NOMO-1 treated with DMSO at 0.1 percent for 48 hours (cell line): ENCODE measurements at regions not wholly inside any gene's neighbourhood (a gene's known extent, or its start where the extent isn't known, plus 50 kb on each side); places are given as distances from the start of the nearest gene placed in this dataset.
"Not testable (repeated sequence)": the region's sequence is repeated elsewhere in the genome, so short reads cannot be mapped to it uniquely, and the experiment has no call there.

ENCODE experiments used
- DNase-seq: peaks from one replicate; lab custom pipeline; 2025; ENCODE audit not compliant: unreplicated experiment; lab: John Stamatoyannopoulos, UW

DNA sequence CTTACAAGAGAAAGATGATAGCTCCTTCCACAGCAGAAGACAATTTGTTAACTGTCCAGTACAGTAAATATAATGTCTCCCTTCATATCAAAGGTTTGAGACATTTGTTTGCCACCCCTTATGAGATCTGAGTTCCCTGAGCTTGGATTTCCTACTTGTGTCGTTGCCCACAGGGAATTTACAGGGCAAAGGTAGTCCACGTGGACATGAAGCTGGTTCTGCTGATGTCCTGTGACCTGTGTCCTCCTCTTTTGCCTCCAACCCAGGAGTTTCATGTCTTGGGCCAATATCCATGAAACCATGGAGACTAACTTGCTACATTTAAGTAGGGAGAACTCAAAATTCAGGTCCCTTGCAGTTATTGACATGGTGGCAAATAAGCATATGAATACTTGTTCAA, 172.2 kb upstream of the KCTD7 start:
- DNase-seq: not testable (repeated sequence)

DNA sequence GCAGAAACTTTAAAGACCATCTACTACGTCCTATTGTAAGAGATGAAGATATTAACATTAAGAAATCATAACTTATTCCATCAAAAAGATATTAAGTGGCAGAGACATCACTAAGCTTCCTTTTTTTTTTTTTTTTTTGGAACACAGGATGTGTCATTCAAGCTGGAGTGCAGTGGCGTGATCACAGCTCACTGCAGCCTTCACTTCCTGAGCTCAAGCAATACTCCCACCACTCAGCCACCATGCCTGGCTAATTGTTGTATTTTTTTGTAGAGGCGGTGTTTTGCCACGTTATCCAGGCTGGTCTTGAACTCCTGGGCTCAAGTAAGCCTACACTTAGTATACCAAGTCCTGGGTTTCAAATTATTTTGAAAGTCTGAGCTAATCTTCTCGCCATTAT, 169.7 kb upstream of the KCTD7 start:
- not testable (repeated sequence) for DNase-seq

GRCh38 chr7:66459783-66460413, 168.8 kb upstream of the KCTD7 start:
- DNase-seq: not testable (repeated sequence)

GRCh38 chr7:66460921-66461361, 167.7 kb upstream of the KCTD7 start:
- DNase-seq: no peak

GRCh38 chr7:66461397-66461796, 167.3 kb upstream of the KCTD7 start:
- DNase-seq: not testable (repeated sequence)

- DNase-seq: not testable (repeated sequence)
Observed at GRCh38 chr7:66462831-66463230, 165.8 kb upstream of the KCTD7 start.

GRCh38 chr7:66464059-66464458, 164.6 kb upstream of the KCTD7 start:
- DNase-seq: no peak

DNA sequence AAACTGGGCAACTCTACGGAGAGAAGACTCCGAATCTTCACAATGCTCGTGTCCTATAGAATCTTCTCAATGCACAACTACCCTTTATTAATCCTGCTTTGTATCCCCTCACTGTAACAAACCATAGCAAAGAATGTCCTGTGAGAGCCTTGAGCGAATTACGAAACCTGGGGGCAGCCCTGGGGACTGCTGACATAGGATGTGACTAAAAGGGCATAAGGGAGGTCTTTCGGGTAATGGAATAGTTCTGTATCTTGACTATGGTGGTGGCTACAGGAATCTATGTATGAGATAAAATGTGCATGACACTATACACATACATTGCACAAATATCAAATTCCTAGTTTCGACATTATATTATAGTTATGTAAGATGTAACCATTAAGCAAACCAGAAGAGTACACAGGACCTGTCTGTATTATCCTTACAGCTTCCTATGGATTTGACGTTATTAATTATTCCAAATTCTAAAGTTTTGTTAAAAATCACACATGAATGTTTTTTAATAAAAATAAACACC, 162.5 kb upstream of the KCTD7 start:
- DNase-seq: no peak

- no peak for DNase-seq
Observed at GRCh38 chr7:66467887-66468286, 160.8 kb upstream of the KCTD7 start.

DNA sequence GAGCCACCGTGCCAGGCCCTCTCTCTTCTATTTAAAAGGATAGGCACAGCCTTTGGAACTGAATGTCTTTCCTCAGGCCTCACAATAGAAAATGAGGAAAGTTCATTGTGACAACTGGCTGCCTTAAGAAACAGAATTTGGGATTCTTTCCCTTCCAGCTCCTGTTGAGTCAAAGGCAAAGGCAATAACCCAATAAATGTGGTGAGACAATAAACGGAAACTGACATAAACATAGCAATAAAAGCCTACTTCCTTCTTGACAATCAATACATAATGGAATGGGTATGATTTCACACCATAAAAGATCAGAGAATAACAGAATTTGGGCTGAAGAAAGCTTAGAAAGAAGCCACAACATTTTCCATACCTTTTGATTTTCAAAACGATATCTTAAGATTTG, 155.6 kb upstream of the KCTD7 start:
- DNase-seq: not testable (repeated sequence)

DNA sequence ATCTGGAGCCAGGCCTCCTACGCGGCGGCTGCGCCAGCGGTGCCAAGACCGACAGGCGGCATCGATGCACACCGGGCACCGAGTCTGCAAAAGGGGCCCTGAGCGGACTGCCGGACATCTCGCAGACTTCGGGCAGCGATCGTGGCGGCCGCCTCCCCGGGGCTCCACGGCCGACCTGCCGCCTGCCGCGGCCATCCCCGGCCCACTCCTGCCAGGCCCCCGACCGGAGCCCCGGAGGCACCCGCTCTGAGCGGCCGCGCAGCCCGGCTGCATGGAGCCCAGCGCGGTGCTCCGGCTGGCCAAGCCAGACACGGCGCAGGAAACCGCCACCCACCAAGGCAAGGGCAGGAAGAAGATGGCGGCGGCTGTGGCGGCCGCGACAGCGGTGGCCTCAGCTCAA, 154.2 kb upstream of the KCTD7 start:
- DNase-seq: no peak

GRCh38 chr7:66476056-66476455, 152.6 kb upstream of the KCTD7 start:
- not testable (repeated sequence) for DNase-seq

DNA sequence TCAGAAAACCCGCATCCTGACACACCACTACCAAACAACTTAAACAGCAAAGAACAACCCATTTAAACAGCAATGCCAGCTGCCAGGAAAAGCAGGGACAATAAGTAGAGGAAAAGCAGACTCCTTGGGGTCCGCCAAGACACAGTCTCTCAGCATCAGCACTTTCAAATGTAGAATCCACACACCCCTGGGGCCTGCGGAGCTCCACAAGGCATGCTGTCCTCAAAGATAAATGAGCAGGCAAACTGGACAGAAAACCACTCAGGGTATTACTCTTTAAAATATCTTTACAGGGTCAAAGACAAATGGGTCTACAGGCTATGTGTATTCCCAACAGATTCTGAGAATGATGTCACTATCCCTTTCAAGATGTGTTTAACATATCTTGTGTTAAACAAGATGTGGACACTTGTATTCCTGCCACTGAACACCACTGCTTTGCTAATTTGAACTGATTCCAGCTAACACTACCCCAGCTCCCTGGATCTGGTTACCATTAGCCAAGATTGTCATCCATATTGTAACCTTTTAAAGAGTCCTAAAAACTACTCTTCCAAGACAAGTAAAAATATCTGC, 150.8 kb upstream of the KCTD7 start:
- DNase-seq: not testable (repeated sequence)

GRCh38 chr7:66481229-66481628, 147.5 kb upstream of the KCTD7 start:
- DNase-seq: not testable (repeated sequence)

- not testable (repeated sequence) for DNase-seq
Observed at GRCh38 chr7:66489065-66489464, 139.6 kb upstream of the KCTD7 start.

DNA sequence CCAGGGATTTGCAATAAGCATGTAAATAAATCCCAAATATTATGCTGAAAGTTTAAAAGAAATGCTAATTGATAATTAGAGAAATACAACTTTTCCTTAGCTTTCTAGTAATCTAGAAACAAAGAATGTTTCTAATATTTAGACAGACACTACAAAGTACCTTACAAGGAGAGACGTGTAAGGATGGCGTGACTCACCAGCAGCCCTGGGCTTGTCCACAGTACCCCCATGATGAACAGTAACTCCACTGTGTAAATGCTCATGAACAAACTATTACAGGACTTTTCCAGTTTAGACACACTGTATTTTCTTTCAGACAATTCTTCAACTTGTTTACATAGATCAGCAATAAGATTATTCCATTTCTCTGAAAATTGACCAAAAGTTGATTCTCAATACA, 138.9 kb upstream of the KCTD7 start:
- DNase-seq: not testable (repeated sequence)

DNA sequence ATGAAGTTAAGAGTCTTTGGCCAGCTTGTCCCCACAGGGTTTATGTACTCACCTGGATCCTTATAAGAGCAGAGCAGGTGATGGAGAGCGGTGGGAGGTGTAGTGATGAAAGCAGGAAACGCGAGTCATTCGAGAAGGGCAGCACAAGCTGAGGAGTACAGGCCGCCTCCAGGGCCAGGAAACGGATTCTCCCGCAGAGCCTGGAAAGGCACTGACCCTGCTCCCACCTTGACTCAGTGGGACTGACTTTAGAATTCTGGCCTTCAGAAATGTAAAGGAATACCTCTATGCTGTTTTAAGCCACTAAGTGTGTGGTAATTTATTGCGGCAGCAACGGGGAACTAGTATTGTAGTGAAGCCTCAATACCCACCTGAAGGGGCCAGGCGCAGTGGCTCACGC, 137.7 kb upstream of the KCTD7 start:
- DNase-seq: not testable (repeated sequence)

GRCh38 chr7:66492405-66492804, 136.3 kb upstream of the KCTD7 start:
- not testable (repeated sequence) for DNase-seq

- peak; percentile 96 for DNase-seq
Observed at GRCh38 chr7:66493235-66494205, 135.2 kb upstream of the KCTD7 start.

GRCh38 chr7:66497346-66497745, 131.3 kb upstream of the KCTD7 start:
- no peak for DNase-seq

GRCh38 chr7:66500087-66500486, 128.6 kb upstream of the KCTD7 start:
- no peak for DNase-seq
